HG02610 (cell line): ENCODE measurements at regions not wholly inside any gene's neighbourhood (a gene's known extent, or its start where the extent isn't known, plus 50 kb on each side); places are given as distances from the start of the nearest gene placed in this dataset.
"Not testable (repeated sequence)": the region's sequence is repeated elsewhere in the genome, so short reads cannot be mapped to it uniquely, and the experiment has no call there.

Experiments used
- ATAC-seq: cut with Tn5 transposase; IDR thresholded peaks from one replicate; pipeline ENCODE4 v1.9.1; 2021; ENCODE audit warnings: mild to moderate bottlenecking, moderate library complexity; ENCODE audit not compliant: unreplicated experiment

- ATAC-seq, result peak; percentile 44
Observed at GRCh38 chr13:81639984-81640582, 1299.2 kb upstream of the SPRY2 start.

- no peak for ATAC-seq
Observed at GRCh38 chr13:81637457-81637856, 1296.5 kb upstream of the SPRY2 start.

GRCh38 chr13:81636120-81636519 is 1295.2 kb upstream of the SPRY2 start:
- no peak for ATAC-seq

DNA sequence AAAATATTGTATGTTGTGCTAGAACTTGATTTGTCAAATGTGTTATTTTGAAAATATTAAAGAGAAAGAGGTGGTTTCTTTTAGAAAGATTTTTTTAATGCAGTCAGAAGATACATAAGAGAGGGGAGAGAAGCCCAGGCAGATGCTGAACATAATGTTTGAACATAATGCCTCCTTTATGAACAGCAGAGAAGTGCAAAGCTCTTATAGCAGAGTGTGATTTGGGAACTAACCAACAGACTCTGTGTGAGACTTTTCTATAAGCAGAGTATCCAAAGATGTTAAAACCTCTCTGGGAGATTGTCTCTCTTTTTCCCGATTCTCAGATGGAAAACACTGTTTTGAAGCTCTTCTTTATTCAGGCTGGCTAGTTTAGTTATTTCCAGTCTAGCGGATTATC is 1274.1 kb upstream of the SPRY2 start:
- ATAC-seq, result no peak

GRCh38 chr13:81610644-81611043 is 1269.7 kb upstream of the SPRY2 start:
- ATAC-seq, result no peak

- ATAC-seq, result peak; percentile 96
Observed at GRCh38 chr13:81609335-81609734, 1268.4 kb upstream of the SPRY2 start.

DNA sequence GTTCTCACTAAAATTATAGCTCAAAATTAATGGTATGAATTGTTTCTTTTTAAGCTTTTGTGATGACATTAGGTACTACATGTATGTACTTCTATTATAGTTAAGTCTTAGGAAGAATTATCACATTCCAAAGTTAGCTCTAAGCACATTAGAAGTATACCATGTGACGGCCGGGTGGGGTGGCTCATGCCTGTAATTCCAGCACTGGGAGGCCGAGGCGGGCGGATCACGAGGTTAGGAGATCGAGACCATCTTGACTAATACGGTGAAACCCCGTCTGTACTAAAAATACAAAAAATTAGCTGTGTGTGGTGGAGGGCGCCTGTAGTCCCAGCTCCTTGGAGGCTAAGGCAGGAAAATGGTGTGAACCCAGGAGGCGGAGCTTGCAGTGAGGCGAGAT is 1265.1 kb upstream of the SPRY2 start:
- ATAC-seq, result no peak

DNA sequence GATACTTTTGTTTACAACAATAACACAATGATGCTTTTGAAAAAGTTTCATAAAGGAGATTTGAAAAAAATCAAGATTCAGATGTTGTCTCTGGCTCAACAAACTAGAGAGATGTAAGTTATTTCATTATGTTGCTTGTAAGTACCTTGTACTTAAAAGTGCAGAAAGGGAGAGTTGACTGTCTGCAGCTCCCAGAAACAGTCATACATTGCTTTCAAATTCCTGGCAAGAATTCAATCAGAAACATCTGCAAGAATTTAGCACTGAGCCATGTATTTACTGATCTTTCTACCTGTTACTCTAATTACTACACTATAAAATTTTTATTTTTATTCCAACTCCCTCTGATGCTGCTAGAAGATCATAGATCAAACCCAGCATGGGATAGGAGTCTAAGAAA is 1261.3 kb upstream of the SPRY2 start:
- no peak for ATAC-seq

DNA sequence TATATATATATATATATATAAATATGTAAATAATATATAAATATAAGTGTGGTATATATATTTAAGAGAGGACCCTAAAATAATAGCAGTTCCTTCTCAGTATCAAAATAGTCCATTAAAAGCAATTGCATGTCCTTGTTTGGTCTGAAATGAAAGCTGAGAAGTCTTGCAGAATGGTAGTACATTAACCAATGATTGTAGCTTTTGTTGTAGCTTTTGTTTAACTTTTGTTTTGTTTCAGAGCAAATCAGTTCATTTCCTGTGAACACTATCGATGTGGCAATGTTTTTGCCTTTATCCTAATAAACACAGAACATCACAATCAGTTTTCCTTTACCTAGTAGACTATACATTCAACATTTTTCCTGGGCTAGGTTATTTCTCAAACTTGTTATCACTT is 1256.2 kb upstream of the SPRY2 start:
- ATAC-seq, result no peak

GRCh38 chr13:81596224-81596753 is 1255.4 kb upstream of the SPRY2 start:
- no peak for ATAC-seq

GRCh38 chr13:81591528-81592220 is 1250.7 kb upstream of the SPRY2 start:
- no peak for ATAC-seq

DNA sequence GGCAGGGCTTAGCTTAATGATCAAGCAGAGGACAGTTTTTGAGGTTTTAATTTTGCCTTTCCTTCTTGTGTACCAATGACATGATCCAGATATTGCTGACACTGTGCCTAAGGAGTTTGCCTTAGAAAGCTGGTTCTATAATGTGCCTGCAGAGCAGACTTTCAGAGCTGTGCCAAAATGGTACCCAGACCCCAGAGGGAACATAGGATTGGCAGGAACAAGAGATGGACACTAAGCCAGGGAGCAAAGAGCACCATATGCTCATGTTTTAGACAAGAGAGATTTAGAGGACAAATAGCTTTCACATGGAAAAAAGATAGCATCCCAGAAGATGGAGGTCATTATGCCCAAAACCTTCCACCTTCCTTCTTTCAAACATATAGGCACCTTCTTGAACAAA is 1241.5 kb upstream of the SPRY2 start:
- ATAC-seq, result no peak

DNA sequence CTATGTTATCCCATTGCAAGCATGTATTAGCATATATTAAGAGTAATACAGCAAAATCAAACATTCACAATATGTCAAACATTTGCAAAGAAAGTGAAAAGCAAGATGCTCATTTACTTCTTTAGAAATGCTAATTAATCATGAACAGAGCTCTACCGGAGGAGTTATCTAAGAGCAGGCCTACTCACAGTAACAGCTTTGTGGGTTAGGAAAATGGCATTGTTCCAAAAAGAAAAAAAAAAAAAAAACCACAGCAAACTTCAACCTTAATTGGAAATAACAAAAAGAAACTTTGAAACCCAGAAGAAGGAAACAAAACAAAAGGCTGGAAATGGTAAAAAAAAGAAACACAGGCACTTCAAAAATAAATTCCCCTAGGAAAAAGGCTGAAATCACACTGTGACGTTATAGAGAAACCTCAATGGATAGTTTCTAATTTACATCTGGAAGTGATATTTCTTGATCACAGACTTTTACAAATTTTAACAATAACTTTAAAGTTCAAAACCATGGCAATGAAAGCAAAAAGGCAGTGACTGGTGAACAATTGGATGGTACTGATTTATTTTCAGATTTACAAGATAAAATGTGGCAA is 1236.8 kb upstream of the SPRY2 start:
- no peak for ATAC-seq

DNA sequence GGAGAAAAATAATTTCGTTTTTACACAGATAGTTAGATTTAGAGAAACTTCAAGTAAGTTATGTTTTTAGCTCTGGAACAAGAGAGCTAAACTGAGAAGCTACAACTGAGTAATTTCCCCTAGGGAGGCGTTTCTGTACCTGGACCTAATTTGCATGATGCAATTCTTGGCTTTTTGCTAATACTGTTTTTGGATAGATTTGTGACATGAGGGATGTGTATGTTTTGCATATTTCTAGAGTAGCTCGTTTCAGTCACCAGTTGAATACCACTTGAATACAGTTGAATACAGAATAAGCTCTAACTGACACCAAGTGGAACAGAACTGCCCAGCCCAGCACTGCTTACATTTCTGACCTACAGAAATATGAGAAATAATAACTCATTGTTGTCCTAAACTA is 1227.9 kb upstream of the SPRY2 start:
- peak; percentile 93 for ATAC-seq

- no peak for ATAC-seq
Observed at GRCh38 chr13:81565849-81566248, 1224.9 kb upstream of the SPRY2 start.

- no peak for ATAC-seq
Observed at GRCh38 chr13:81563091-81563490, 1222.2 kb upstream of the SPRY2 start.

- ATAC-seq, result no peak
Observed at GRCh38 chr13:81562598-81562997, 1221.7 kb upstream of the SPRY2 start.

- no peak for ATAC-seq
Observed at GRCh38 chr13:81551036-81551435, 1210.1 kb upstream of the SPRY2 start.

DNA sequence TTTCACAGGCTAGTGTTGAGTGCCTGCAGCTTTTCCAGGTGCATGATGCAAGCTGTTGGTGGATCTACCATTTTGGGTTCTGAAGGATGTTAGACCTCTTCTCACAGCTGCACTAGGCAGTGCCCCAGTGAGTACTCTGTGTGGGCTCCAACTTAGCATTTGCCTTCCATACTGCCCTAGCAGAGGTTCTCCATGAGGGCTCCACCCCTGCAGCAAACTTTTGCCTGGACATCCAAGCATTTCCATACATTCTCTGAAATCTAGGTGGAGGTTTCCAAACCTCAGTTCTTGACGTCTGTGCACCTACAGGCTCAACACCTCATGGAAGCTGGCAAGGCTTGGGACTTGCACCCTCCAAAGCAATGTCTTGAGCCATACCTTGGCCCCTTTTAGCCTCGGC is 1205.4 kb upstream of the SPRY2 start:
- not testable (repeated sequence) for ATAC-seq

- ATAC-seq, result no peak
Observed at GRCh38 chr13:81540777-81541176, 1199.9 kb upstream of the SPRY2 start.

DNA sequence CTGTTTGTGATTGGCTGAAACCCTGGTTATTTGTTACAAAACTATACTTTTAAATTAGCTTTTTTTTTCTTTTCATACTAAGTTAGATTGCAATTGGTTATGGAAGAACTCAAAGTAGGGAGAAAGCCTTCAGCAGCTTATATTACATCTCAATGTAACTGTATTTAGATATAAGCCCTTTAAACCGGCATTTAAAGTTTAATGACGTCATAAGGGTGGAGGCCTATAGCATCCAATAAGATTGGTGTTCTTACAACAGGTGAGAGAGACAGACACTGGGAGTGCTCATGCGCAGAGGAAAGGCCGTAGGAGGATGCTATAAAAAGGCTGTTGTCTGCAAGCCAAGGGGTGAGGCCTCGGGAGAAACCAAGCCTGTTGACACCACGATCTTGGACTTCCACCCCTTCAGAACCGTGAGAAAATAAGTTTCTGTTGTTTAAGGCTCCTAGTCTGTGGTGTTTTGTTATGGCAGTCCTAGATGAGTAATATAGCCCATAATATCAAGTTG is 1198.8 kb upstream of the SPRY2 start:
- no peak for ATAC-seq

GRCh38 chr13:81498969-81499368 is 1158.0 kb upstream of the SPRY2 start:
- no peak for ATAC-seq
